NCI-H2107 (cell line): ENCODE measurements at regions not wholly inside any gene's neighbourhood (a gene's known extent, or its start where the extent isn't known, plus 50 kb on each side); places are given as distances from the start of the nearest gene placed in this dataset.

Experiments
- DNase-seq: peaks from one replicate; lab custom pipeline; 2025; lab: John Stamatoyannopoulos, UW

GRCh38 chr10:81021428-81022129 lies 483.9 kb downstream of the SH2D4B start:
- DNase-seq = no peak

- DNase-seq = no peak
Observed at GRCh38 chr10:81026591-81026990, 488.9 kb downstream of the SH2D4B start.

- DNase-seq = no peak
Observed at GRCh38 chr10:81027223-81027622, 489.5 kb downstream of the SH2D4B start.

GRCh38 chr10:81027706-81028105 lies 490.0 kb downstream of the SH2D4B start:
- DNase-seq = no peak

- DNase-seq = no peak
Observed at GRCh38 chr10:81031774-81032173, 494.1 kb downstream of the SH2D4B start.

- DNase-seq = no peak
Observed at GRCh38 chr10:81034383-81034782, 496.7 kb downstream of the SH2D4B start.

- no peak for DNase-seq
Observed at GRCh38 chr10:81036257-81036656, 498.6 kb downstream of the SH2D4B start.

- DNase-seq = no peak
Observed at GRCh38 chr10:81040031-81040430, 502.3 kb downstream of the SH2D4B start.

GRCh38 chr10:81040940-81041339 lies 503.2 kb downstream of the SH2D4B start:
- no peak for DNase-seq

- no peak for DNase-seq
Observed at GRCh38 chr10:81042647-81043046, 504.9 kb downstream of the SH2D4B start.

- no peak for DNase-seq
Observed at GRCh38 chr10:81065474-81065873, 527.8 kb downstream of the SH2D4B start.

GRCh38 chr10:81068460-81068859 lies 530.8 kb downstream of the SH2D4B start:
- no peak for DNase-seq

GRCh38 chr10:81071087-81071796 lies 533.5 kb downstream of the SH2D4B start:
- no peak for DNase-seq

GRCh38 chr10:81073155-81073554 lies 535.5 kb downstream of the SH2D4B start:
- no peak for DNase-seq

- no peak for DNase-seq
Observed at GRCh38 chr10:81081887-81082620, 544.4 kb downstream of the SH2D4B start.

GRCh38 chr10:81082621-81083376 lies 545.1 kb downstream of the SH2D4B start:
- DNase-seq = no peak

GRCh38 chr10:81093056-81093455 lies 555.4 kb downstream of the SH2D4B start:
- DNase-seq = no peak

- no peak for DNase-seq
Observed at GRCh38 chr10:81095238-81095637, 557.5 kb downstream of the SH2D4B start.

- DNase-seq = no peak
Observed at GRCh38 chr10:81096558-81096957, 558.9 kb downstream of the SH2D4B start.

GRCh38 chr10:81101062-81101461 lies 563.4 kb downstream of the SH2D4B start:
- DNase-seq = no peak

GRCh38 chr10:81104494-81104893 lies 566.8 kb downstream of the SH2D4B start:
- no peak for DNase-seq

- no peak for DNase-seq
Observed at GRCh38 chr10:81108516-81109199, 571.0 kb downstream of the SH2D4B start.
